Forelimb muscle (tissue), 1 donor: ENCODE measurements at regions not wholly inside any gene's neighbourhood (a gene's known extent, or its start where the extent isn't known, plus 50 kb on each side); places are given as distances from the start of the nearest gene placed in this dataset.

Source experiments
- DNase-seq: peaks from one replicate; pipeline ENCODE4 v3.0.0-alpha.2; 2013; ENCODE audit warnings: low read depth

GRCh38 chr3:135739779-135740178 is 225.7 kb upstream of the PPP2R3A start:
- DNase-seq: no peak

DNA sequence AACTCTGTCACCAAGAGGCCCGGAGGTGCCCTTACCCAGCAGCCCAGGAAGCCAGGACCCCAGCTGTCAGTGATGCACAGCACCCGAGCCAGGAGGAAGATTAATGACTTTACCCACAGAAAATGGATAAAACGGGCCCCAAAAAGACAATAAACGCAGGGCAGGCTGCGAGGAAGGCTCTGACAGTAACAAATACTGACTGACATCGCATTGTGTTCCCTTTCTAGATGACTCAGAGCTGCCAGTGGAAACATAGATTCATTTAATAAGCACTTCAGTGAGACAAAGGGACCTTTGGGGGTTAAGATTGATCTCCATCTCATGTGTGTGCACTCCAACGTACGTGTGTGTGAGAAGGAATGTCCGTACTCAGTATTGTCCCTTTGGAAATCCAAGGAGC is 225.3 kb upstream of the PPP2R3A start:
- DNase-seq: no peak

GRCh38 chr3:135740751-135741150 is 224.8 kb upstream of the PPP2R3A start:
- no peak for DNase-seq

DNA sequence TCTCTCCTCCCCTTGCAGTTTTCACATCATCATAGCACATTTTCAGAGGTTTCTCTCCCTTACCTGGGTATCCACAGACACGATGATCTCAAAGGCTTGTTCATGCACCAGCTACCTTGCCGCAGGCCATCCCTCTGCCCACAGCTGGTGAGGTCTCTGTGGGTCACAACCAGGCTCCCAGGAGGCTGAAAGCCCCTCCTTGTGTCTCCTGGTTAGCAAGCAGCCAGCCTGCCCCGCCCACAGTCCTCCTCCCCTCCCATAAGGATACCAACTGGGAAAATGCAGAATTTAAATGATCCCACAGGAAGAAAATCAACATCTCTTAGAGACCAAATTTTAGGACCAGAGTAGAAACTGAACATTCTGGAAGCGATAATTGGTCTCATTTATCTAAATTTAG is 213.5 kb upstream of the PPP2R3A start:
- DNase-seq: no peak

DNA sequence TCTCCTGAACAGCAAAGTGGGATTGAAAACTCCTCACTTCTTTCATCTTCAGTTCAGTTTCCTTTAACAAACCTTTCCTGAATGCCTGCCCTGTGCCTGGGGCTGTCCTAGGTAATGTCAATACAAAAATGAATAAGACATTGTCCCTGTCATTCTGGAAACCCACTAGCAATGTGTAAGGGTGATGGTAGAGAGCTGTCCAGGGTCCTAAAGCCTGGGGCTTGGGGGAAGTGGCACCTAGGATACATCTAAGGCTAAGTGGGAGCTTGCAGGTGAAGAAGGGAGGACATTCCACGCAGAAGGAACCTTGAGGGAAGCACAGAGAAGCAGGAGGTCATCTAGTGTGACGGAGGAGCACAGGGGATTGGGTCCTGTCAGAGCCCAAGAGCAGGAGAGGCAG is 212.7 kb upstream of the PPP2R3A start:
- no peak for DNase-seq

- DNase-seq: no peak
Observed at GRCh38 chr3:135753506-135753905, 212.0 kb upstream of the PPP2R3A start.

DNA sequence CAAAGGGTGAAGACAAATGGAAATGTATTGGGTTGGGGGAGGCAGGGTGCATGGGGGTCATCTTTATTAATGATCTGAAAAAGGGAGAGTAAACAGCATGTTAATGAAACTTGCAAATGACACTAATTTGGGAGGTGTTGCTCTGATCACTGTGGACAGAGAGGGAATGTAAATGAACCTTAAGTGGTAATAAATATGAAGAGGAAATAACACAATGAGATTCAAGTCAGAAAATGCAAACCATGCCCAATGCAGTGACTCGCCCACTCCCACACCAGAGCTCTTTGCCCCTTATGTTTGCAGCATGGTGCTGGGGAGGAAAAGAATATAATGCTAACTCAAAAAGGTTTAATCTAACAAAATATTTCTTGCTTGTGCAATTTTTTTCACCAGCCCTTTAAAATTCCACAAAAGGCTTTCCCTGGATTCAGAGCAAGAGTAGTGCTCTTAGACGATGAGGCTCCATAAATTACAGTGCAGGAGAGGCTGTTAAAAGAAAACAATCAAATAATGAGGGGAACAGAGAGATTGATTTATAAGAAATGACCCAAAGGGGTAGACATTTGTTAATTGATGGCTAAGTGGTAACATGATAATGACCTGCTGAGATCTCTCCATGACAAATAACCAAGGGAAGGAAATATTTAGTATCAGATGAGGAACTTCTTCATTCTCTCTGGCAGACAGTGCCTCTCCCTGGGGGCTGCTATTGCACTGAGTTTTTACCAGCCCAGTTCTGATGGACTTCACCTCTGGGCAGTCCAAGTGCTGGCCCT is 210.0 kb upstream of the PPP2R3A start:
- no peak for DNase-seq

GRCh38 chr3:135756106-135756668 is 209.3 kb upstream of the PPP2R3A start:
- DNase-seq: no peak

DNA sequence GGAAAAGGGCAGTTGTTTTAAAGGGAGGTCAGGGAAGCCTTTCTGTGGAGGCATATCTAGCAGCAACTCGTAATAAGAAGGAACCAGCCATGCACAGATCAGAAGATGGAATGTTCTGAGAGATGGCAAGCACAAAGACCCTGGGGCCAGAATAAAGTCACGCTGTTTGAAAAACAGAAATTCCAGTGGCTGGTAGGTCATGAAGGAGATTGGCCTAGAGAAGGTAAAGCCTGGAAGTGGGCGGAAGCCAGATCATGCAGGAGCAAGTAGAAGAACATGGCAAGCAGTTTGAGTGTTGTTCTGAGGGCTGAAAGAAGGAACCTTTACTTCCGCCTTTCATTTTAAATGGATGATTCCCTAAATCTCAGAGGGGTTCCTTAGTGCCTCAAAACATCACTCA is 208.1 kb upstream of the PPP2R3A start:
- DNase-seq: no peak

DNA sequence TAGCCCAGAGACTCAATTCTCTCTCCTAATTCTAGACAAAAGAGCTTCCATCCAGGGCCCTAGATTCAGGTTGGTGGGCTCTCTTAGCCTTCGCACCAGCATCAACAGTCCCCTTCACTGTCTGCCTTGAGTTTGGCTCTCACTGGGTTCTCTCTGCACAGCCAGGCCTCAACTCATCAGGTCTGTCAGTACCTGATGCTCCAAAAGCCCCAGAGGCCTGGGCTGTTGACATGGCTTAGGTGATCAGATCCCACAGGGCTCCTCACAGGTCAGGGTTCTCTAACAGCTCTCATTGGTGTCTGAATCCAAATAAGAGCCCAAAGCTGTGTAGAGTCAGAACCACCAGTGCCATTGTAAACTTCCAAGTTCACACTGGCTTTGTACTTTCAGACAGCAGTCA is 206.6 kb upstream of the PPP2R3A start:
- no peak for DNase-seq

DNA sequence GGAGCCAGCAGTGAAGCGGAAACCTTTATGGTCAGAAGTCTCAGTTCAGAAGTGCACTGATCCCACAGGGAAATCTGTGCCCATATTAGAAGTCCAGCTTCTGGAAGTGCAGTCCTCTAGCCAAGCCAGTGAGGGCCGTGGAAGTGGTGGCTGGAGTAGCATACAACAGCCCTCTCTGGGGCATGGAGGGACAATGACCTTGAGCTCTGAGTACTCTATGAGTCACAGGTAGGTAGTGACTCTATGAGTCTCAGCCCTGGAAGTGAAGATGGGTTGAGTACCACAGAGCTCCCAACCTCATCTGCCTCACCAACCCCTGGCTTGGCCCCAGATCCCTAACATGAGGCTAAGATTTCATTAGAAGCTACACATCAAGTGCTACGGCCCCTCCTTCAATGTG is 205.9 kb upstream of the PPP2R3A start:
- DNase-seq: no peak

DNA sequence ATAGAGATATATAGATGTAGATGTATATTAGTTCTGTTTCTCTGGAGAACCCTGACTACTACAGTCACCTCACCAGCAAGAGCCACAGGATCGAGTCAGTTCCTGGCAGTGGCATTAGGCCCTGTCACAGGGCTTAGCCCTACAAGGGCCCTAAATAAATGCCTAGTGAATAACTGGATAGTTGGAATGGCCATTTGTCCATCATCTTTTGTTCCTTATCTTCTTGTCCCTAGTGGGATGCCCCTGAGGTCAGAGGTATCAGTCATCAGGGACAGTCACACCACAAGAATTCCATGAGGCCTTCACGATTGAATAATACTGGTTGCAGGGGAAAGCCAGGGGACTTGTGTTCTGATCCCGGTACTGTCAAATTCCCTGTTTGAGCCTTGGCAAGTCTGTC is 204.9 kb upstream of the PPP2R3A start:
- no peak for DNase-seq

GRCh38 chr3:135762188-135762856 is 203.2 kb upstream of the PPP2R3A start:
- DNase-seq: no peak

- no peak for DNase-seq
Observed at GRCh38 chr3:135766115-135766514, 199.4 kb upstream of the PPP2R3A start.

DNA sequence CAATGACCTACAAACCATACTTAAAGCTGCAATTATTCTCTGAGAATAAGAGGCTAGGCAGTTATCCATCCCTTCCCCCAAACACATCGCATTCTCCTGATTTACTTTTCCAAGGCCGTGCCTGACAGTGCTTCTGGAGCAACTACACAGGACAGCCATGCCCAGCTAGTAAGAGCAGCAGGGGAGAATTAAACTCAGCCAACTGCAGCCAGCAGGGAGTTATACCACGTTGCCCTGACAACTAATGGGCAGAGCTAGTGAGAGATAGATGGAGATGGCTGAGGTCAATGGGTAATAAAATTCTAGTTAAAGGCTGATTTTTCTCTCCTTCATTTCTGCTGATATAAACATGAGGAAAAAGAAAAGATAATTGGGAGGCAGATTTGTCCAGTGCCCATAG is 193.8 kb upstream of the PPP2R3A start:
- DNase-seq: no peak

DNA sequence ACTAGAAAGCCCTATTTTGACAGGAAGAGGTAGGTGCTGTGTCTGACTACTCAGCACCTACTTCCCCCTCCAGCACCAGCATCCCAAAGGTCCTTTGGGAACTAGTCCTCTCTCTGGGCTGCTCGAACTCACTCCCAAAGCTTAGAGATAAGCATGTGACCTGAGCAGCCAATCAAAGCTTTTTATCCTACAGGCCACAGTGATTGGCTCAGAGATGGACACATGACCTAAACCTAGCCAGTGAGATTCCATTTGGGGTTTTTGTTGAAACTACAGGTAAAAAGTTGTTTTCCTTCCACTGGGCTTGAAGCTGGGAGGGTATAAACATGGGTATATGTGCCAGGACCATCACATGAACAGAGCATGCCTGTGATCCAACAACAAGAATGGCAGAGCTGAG is 186.5 kb upstream of the PPP2R3A start:
- DNase-seq: no peak

DNA sequence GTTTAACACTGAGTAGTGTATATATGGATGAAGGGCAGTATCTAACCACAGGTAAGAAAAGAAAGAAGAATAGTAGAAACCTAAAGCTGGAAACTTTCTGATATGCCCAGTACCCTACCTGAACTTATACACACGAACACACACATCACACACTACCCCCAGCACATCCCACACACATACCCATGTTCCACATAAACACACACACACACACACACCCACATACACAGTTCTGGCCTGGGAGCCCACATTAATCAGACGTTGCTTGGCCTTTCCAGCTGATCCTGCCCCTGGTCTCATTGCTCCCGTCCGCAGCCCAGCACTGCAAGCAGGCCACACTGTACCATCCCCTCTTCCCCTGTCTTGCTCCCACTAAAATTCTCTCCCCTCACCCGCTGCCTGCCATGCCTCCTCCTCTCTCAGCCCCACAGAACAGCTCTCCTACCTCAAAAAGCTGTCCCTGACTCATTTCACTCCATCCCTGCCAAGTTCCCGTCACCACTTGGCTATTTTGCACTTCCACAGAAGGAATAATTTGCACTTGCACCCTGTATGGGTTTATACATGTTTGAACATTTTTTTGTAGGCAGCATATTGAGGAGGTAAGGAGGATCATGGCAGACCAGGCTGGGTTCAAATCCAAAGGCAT is 185.8 kb upstream of the PPP2R3A start:
- DNase-seq: no peak

- DNase-seq: no peak
Observed at GRCh38 chr3:135781026-135781815, 184.3 kb upstream of the PPP2R3A start.

DNA sequence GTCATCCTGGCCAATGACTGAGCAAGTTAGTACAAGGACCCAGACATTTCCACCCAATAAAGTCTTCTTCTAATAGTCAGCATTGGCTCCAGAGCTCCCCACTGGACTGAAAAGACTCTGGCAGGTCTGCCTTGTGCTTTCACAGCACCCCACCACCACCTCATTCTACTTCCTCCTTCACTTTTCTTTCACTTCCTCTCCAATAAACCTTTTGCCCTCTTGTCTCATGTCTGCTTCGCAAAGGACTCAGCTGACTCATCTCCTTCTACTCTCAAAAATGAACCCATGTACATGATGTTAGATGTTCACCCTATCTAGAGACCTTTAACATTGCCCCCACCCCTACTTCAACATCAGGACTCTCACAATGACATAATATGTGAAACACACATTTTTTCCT is 181.0 kb upstream of the PPP2R3A start:
- DNase-seq: no peak

DNA sequence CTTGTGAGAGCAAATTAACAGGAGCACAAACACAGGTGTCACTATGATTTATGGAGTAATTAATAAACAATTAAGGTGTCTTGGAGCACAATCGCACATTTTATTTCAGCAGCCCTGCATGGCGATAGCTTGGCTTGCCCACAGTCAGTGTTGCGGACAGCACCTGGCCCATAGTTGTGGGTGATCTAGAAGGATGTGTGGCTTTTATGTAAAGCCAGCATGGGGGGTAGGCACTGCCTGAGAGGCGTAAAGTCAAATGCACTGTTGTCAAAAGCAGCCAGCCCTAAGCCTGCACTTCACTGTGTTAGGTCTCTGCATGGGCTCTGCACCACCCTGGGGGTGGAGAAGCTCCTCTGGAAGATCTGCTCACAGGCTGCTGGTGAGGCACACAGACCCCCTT is 177.4 kb upstream of the PPP2R3A start:
- DNase-seq: no peak

- no peak for DNase-seq
Observed at GRCh38 chr3:135788978-135789377, 176.6 kb upstream of the PPP2R3A start.

DNA sequence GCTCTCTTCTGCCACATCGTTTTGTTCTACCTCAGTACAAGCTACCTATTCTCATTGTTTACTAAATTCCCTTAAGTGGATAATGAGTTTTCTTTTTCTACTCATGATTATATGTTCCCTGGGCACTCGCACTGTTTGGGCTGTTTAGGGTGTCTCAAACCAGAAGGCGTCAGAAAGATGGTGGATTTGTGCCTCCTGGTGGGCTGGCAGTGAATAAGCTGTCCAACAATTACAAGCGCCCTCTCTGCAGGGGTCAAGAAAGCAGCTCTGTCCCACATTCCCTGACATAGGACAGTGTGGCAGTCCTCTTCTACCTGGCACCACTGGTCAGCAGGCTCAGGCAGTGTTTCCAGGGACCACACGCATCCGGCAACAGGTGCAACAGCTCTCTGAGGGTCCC is 173.4 kb upstream of the PPP2R3A start:
- no peak for DNase-seq
